Tibial artery (tissue), 4 donors: ENCODE measurements at regions not wholly inside any gene's neighbourhood (a gene's known extent, or its start where the extent isn't known, plus 50 kb on each side); places are given as distances from the start of the nearest gene placed in this dataset.

ENCODE experiments used
- DNase-seq, 2 donors: peaks; one replicate each; pipeline ENCODE4 v3.0.0-alpha.2; 2019
- H3K27ac ChIP-seq, 2 donors: fragments of 200-600 bp; sonication (generic) in 1 of 2; 1 replicate in 1 of 2; 2 replicates in 1 of 2; pipeline ENCODE4 v1.5.1; 2018 to 2019; ENCODE audit warnings: mild to moderate bottlenecking in 1 of 2
- H3K27me3 ChIP-seq, 2 donors: fragments of 200-600 bp; sonication (generic) in 1 of 2; one replicate each; pipeline versions ENCODE4 v1.5.1 to v1.6.0; 2016 to 2019
- H3K36me3 ChIP-seq, 3 donors: fragments of 200-600 bp; sonication (generic) in 2 of 3; one replicate each; pipeline ENCODE4 v1.5.1; 2016 to 2019; ENCODE audit warnings: mild to moderate bottlenecking in 2 of 3
- H3K4me1 ChIP-seq, 4 donors: fragments of 200-600 bp; sonication (generic) in 2 of 4; 1 replicate in 3 of 4; 2 replicates in 1 of 4; pipeline ENCODE4 v1.5.1; 2016 to 2019
- H3K4me3 ChIP-seq, 2 donors: fragments of 200-600 bp; sonication (generic) in 1 of 2; 1 replicate in 1 of 2; 2 replicates in 1 of 2; pipeline ENCODE4 v1.5.1; 2018 to 2019; ENCODE audit warnings: mild to moderate bottlenecking in 2 of 2
- H3K9me3 ChIP-seq, 3 donors: fragments of 200-600 bp; sonication (generic) in 1 of 3; one replicate each; pipeline ENCODE4 v1.5.1; 2016 to 2019
- intact Hi-C: fragments of 100-400 bp; cut with DNase I; formaldehyde crosslinking; loops from one replicate; pipeline ENCODE4 v1.15.0; 2023; ENCODE audit warnings: low total_unique reads
- TF ChIP-seq, protein P1 (sequence below), 2 experiments: fragments of 200-600 bp in 1 of 2; fragments of 450-650 bp in 1 of 2; IDR thresholded peaks; one replicate each; pipeline ENCODE4 v1.5.1; 2017 to 2019; ENCODE audit warnings: antibody characterized with exemption in 2 of 2, mild to moderate bottlenecking in 1 of 2, moderate library complexity in 1 of 2

DNA sequence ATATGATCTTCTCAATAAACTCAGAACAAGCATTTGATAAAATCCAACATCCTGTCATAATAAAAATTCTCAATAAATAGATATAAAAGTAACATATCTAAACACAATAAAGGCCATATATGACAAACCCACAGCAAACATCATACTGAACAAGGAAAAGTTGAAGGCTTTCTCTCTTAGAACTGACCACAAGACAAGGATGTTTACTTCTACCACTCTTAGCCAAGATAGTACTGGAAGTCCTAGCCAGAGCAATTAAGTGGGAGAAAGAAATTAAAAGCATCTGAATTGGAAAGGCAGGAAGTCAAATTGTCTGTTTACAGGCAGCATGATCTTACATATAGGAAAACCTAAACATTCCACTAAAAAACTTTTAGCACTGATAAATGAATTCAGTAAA lies 510.9 kb downstream of the ANKRD7 start:
- no peaks in the 10 kb centered on the region for H3K9me3 ChIP-seq
- no peaks in the 10 kb centered on the region for H3K27me3 ChIP-seq
- no peak for DNase-seq
- H3K4me1 ChIP-seq, result peaks cover 0 to 5% (median 0%) of the 10 kb centered on the region in 4 donors
- H3K27ac ChIP-seq, result no peak overlapping the region
- no peak overlapping the region for H3K4me3 ChIP-seq
- intact Hi-C loops, result no loop called here
- TF ChIP-seq, protein P1, sequence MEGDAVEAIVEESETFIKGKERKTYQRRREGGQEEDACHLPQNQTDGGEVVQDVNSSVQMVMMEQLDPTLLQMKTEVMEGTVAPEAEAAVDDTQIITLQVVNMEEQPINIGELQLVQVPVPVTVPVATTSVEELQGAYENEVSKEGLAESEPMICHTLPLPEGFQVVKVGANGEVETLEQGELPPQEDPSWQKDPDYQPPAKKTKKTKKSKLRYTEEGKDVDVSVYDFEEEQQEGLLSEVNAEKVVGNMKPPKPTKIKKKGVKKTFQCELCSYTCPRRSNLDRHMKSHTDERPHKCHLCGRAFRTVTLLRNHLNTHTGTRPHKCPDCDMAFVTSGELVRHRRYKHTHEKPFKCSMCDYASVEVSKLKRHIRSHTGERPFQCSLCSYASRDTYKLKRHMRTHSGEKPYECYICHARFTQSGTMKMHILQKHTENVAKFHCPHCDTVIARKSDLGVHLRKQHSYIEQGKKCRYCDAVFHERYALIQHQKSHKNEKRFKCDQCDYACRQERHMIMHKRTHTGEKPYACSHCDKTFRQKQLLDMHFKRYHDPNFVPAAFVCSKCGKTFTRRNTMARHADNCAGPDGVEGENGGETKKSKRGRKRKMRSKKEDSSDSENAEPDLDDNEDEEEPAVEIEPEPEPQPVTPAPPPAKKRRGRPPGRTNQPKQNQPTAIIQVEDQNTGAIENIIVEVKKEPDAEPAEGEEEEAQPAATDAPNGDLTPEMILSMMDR (IDR thresholded peaks at IDR 0.05), result no peak
- no peaks in the 10 kb centered on the region for H3K36me3 ChIP-seq

DNA sequence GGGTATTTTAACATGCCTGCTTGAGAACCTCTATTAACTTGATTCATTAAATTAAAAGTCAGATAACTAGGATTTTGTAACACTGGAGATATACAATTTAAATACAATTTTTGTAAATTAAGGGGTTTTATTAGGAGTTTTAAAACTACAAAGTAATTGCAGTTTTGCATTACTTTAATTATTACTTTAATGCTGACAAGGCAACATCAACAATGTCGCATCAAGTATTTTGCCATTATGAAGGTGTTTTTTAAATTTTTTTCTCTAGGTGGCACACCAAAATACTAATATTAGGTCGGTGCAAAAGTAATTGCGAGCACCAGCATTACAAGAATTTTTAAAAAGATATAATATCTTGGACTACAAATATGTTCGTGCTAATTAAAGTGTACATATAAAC lies 513.4 kb downstream of the ANKRD7 start:
- intact Hi-C loops, result no loop called here
- Histone ChIP-seq H3K4me3 (no peak overlapping the region), H3K27ac (no peak overlapping the region), H3K9me3 (no peaks in the 10 kb centered on the region), H3K36me3 (no peaks in the 10 kb centered on the region), H3K27me3 (no peaks in the 10 kb centered on the region), H3K4me1 (peaks cover 0 to 5% (median 0%) of the 10 kb centered on the region in 4 donors)
- DNase-seq, result no peak
- TF ChIP-seq, protein P1 (IDR thresholded peaks at IDR 0.05), result no peak

DNA sequence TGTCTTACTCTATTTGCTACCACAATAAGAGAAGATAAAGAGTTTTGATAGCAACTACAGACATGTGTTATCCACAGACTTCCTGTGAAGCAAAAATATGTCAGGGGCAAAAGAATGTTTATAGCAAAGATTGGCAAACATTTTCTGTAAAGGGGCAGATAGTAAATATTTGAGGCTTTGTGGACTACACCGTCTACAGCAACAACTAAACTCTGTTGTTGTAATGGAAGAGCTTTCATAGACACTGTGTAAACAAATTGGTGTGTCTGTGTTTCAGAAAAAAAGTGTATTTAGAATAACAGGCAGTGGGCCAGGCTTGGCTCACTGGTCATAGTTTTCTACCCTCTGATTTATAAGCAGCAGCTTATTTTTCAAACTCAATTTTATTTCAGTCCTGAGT lies 521.4 kb downstream of the ANKRD7 start:
- Histone ChIP-seq H3K4me1 (peaks cover 0 to 11% (median 0%) of the 10 kb centered on the region in 4 donors), H3K27me3 (no peaks in the 10 kb centered on the region), H3K4me3 (no peak overlapping the region), H3K36me3 (no peaks in the 10 kb centered on the region), H3K9me3 (no peaks in the 10 kb centered on the region), H3K27ac (no peak overlapping the region)
- intact Hi-C loops, result no loop called here
- TF ChIP-seq, protein P1 (IDR thresholded peaks at IDR 0.05), result no peak
- DNase-seq, result no peak

DNA sequence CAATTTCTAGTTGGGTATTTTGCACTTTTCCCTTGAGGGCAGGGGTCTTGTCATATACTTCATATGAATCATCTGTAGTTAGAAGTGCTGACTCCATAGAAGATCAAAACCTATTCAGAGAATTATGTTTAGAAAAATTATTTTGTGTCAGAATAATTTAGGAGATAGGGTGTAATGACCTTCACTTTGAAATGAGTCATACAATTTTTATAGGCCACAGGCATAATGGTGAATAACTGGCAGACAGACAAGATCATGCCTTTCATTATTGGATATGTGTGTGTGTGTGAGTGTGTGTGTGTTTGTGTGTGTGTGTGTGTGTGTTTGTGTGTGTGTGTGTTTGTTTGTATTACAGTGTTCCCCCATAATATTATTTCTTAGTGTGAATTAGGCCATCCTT lies 523.0 kb downstream of the ANKRD7 start:
- no peaks in the 10 kb centered on the region for H3K27me3 ChIP-seq
- no peak overlapping the region for H3K27ac ChIP-seq
- intact Hi-C loops, result no loop called here
- TF ChIP-seq, protein P1 (IDR thresholded peaks at IDR 0.05), result no peak
- H3K4me1 ChIP-seq, result peaks cover 0 to 11% (median 0%) of the 10 kb centered on the region in 4 donors
- no peak overlapping the region for H3K4me3 ChIP-seq
- no peaks in the 10 kb centered on the region for H3K36me3 ChIP-seq
- no peak for DNase-seq
- no peaks in the 10 kb centered on the region for H3K9me3 ChIP-seq

DNA sequence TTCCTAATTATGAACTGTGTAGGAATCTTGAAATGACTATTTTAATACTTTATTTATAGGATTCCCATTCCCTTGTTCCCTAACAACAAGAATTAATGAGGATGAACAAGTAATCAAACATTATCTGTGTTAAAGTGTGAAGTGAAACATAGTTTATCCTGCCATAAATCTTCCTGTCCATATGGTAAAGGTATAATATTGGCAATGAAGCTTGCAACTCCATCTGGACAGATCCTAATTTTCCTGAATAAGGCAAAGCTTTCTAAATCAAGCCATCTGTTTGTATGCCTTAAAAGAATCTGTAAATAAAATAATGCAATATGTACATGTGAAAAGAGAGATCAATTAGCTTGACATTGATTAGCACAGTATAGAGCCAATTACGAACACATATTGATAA lies 529.0 kb downstream of the ANKRD7 start:
- H3K4me3 ChIP-seq, result no peak overlapping the region
- no peaks in the 10 kb centered on the region for H3K36me3 ChIP-seq
- no peak for DNase-seq
- intact Hi-C loops, result no loop called here
- H3K27me3 ChIP-seq, result no peaks in the 10 kb centered on the region
- no peaks in the 10 kb centered on the region for H3K4me1 ChIP-seq
- TF ChIP-seq, protein P1 (IDR thresholded peaks at IDR 0.05), result no peak
- H3K9me3 ChIP-seq, result no peaks in the 10 kb centered on the region
- no peak overlapping the region for H3K27ac ChIP-seq

DNA sequence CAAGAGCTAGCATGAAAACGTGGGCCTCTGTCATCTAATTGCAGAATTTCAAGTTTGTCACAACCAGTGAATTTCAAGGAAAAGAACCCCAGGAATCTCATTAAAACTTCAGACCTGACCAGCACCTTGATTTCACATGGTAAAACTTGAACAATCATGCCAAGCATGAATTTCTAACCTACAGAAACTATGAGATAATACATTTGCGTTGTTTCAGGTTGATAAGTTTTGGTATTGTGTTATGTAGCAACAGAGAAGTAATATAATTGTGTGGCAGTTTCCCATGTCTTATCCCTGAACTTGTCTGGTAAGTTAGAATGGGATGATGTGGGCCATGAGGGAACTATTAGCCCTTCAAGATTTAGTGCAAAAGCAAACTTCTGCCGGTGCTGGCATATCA lies 530.1 kb downstream of the ANKRD7 start:
- H3K27ac ChIP-seq, result no peak overlapping the region
- no peaks in the 10 kb centered on the region for H3K4me1 ChIP-seq
- DNase-seq, result no peak
- H3K9me3 ChIP-seq, result no peaks in the 10 kb centered on the region
- intact Hi-C loops, result no loop called here
- TF ChIP-seq, protein P1 (IDR thresholded peaks at IDR 0.05), result no peak
- H3K4me3 ChIP-seq, result no peak overlapping the region
- H3K27me3 ChIP-seq, result no peaks in the 10 kb centered on the region
- H3K36me3 ChIP-seq, result no peaks in the 10 kb centered on the region
